H1 (cell line): ENCODE measurements at regions not wholly inside any gene's neighbourhood (a gene's known extent, or its start where the extent isn't known, plus 50 kb on each side); places are given as distances from the start of the nearest gene placed in this dataset.

Experiments
- CEBPB ChIP-seq: IDR thresholded peaks from 2 replicates; pipeline ENCODE4 v1.6.1; 2012; ENCODE audit warnings: low read depth, low read length
- EGR1 ChIP-seq: IDR thresholded peaks from 2 replicates; pipeline ENCODE4 v1.6.1; 2011; ENCODE audit warnings: low read depth, low read length, borderline replicate concordance
- EP300 ChIP-seq, 2 experiments: IDR thresholded peaks; 1 replicate in 1 of 2; 2 replicates in 1 of 2; pipeline ENCODE4 v1.6.1; 2011 to 2012; ENCODE audit warnings: low read depth in 2 of 2, low read length in 2 of 2, mild to moderate bottlenecking in 2 of 2, borderline replicate concordance in 1 of 2, inconsistent platforms in 1 of 2, moderate library complexity in 1 of 2
- FOSL1 ChIP-seq: IDR thresholded peaks from 2 replicates; pipeline ENCODE4 v1.6.1; 2011; ENCODE audit warnings: mild to moderate bottlenecking, low read depth, low read length, moderate library complexity; ENCODE audit not compliant: insufficient read depth
- JUND ChIP-seq: IDR thresholded peaks from 2 replicates; pipeline ENCODE4 v1.6.1; 2011; ENCODE audit warnings: mild to moderate bottlenecking, improper control_type of control experiment, low read length
- KDM4A ChIP-seq: IDR thresholded peaks from one replicate; pipeline ENCODE4 v1.7.1; 2012; ENCODE audit warnings: low read depth, mild to moderate bottlenecking, moderate library complexity, low read length, inconsistent platforms; ENCODE audit not compliant: severe bottlenecking
- RFX5 ChIP-seq: IDR thresholded peaks from 2 replicates; pipeline ENCODE4 v1.6.1; 2011; ENCODE audit warnings: low read depth, low read length, improper control_type of control experiment, borderline replicate concordance
- SAP30 ChIP-seq: fragments of 300-600 bp; sonication (generic); IDR thresholded peaks from 2 replicates; pipeline ENCODE4 v1.7.1; 2012; ENCODE audit warnings: low read length, moderate library complexity, mild to moderate bottlenecking, inconsistent platforms; ENCODE audit not compliant: insufficient read depth, insufficient replicate concordance
- SIRT6 ChIP-seq: IDR thresholded peaks from one replicate; pipeline ENCODE4 v1.7.1; 2012; ENCODE audit warnings: low read length, inconsistent platforms
- TF ChIP-seq, protein P1 (sequence below): fragments of 300-600 bp; sonication (generic); IDR thresholded peaks from 2 replicates; pipeline ENCODE4 v1.7.1; 2012; ENCODE audit warnings: low read length, moderate library complexity, mild to moderate bottlenecking, inconsistent platforms; ENCODE audit not compliant: insufficient replicate concordance

DNA sequence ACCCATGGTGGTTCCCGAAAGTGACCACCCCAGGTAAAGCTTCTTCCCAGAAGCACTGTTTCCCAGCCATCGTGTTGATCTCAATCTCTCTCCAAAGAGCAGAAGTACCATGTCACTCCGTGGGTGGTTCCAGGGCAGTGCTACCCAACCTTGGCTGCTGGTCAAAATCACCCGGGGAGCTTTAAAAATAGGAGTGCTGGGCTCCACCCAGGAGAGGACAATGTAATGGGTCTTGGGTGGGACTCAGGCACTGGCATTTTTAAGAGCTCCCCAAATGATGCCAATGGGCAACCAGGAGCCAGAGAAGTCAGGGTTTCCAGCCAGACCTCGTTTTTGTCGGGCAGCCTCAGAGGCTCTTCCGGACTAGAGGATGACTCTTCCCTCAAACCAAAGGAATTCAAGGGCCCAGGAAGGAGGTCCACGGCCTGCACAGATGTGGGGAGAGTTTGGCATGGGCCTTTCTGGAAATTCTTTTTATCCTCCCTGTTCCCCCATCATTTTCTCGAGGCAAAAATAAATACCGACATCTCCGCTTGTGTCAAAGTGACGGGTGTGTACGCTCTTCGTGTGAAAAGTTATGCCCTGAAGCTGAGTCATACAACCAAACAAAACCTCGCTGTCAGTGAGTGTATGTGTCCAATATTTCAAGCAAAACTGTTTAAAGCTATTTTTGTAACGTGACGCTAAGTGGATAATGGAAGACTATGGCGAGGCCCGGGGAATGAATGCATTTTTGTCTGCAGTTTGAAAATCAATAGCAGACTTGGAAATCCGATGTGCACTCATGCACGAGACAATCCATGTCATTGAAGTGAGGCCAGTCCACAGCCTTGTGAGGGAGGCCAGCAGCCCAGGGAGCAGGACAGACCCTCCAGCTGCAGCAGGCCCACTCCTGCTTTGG, 364.1 kb downstream of the FOXL1 start (continued):
- TF ChIP-seq, protein P1, sequence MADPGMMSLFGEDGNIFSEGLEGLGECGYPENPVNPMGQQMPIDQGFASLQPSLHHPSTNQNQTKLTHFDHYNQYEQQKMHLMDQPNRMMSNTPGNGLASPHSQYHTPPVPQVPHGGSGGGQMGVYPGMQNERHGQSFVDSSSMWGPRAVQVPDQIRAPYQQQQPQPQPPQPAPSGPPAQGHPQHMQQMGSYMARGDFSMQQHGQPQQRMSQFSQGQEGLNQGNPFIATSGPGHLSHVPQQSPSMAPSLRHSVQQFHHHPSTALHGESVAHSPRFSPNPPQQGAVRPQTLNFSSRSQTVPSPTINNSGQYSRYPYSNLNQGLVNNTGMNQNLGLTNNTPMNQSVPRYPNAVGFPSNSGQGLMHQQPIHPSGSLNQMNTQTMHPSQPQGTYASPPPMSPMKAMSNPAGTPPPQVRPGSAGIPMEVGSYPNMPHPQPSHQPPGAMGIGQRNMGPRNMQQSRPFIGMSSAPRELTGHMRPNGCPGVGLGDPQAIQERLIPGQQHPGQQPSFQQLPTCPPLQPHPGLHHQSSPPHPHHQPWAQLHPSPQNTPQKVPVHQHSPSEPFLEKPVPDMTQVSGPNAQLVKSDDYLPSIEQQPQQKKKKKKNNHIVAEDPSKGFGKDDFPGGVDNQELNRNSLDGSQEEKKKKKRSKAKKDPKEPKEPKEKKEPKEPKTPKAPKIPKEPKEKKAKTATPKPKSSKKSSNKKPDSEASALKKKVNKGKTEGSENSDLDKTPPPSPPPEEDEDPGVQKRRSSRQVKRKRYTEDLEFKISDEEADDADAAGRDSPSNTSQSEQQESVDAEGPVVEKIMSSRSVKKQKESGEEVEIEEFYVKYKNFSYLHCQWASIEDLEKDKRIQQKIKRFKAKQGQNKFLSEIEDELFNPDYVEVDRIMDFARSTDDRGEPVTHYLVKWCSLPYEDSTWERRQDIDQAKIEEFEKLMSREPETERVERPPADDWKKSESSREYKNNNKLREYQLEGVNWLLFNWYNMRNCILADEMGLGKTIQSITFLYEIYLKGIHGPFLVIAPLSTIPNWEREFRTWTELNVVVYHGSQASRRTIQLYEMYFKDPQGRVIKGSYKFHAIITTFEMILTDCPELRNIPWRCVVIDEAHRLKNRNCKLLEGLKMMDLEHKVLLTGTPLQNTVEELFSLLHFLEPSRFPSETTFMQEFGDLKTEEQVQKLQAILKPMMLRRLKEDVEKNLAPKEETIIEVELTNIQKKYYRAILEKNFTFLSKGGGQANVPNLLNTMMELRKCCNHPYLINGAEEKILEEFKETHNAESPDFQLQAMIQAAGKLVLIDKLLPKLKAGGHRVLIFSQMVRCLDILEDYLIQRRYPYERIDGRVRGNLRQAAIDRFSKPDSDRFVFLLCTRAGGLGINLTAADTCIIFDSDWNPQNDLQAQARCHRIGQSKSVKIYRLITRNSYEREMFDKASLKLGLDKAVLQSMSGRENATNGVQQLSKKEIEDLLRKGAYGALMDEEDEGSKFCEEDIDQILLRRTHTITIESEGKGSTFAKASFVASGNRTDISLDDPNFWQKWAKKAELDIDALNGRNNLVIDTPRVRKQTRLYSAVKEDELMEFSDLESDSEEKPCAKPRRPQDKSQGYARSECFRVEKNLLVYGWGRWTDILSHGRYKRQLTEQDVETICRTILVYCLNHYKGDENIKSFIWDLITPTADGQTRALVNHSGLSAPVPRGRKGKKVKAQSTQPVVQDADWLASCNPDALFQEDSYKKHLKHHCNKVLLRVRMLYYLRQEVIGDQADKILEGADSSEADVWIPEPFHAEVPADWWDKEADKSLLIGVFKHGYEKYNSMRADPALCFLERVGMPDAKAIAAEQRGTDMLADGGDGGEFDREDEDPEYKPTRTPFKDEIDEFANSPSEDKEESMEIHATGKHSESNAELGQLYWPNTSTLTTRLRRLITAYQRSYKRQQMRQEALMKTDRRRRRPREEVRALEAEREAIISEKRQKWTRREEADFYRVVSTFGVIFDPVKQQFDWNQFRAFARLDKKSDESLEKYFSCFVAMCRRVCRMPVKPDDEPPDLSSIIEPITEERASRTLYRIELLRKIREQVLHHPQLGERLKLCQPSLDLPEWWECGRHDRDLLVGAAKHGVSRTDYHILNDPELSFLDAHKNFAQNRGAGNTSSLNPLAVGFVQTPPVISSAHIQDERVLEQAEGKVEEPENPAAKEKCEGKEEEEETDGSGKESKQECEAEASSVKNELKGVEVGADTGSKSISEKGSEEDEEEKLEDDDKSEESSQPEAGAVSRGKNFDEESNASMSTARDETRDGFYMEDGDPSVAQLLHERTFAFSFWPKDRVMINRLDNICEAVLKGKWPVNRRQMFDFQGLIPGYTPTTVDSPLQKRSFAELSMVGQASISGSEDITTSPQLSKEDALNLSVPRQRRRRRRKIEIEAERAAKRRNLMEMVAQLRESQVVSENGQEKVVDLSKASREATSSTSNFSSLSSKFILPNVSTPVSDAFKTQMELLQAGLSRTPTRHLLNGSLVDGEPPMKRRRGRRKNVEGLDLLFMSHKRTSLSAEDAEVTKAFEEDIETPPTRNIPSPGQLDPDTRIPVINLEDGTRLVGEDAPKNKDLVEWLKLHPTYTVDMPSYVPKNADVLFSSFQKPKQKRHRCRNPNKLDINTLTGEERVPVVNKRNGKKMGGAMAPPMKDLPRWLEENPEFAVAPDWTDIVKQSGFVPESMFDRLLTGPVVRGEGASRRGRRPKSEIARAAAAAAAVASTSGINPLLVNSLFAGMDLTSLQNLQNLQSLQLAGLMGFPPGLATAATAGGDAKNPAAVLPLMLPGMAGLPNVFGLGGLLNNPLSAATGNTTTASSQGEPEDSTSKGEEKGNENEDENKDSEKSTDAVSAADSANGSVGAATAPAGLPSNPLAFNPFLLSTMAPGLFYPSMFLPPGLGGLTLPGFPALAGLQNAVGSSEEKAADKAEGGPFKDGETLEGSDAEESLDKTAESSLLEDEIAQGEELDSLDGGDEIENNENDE, result no peak
- TF ChIP-seq RFX5, result no peak
- no peak for TF ChIP-seq SIRT6
- no peak for TF ChIP-seq KDM4A
- no peak for TF ChIP-seq FOSL1
- no peak for TF ChIP-seq EP300 (IDR thresholded peaks at IDR 0.05; ENCODE audit: borderline replicate concordance in 1 of 2, low read depth in 2 of 2, low read length in 2 of 2)
- TF ChIP-seq SAP30, result no peak
- TF ChIP-seq JUND, result no peak
- no peak for TF ChIP-seq EGR1
- TF ChIP-seq CEBPB, result no peak
